Embryonic facial prominence (tissue), 1 donor: ENCODE measurements at regions not wholly inside any gene's neighbourhood (a gene's known extent, or its start where the extent isn't known, plus 50 kb on each side); places are given as distances from the start of the nearest gene placed in this dataset.

Source experiments
- DNase-seq: peaks from one replicate; pipeline ENCODE4 v3.0.0-alpha.2; 2016; ENCODE audit errors: extremely low spot score

GRCh38 chr9:91098203-91098850 is 263.4 kb downstream of the AUH start:
- DNase-seq: no peak

- no peak for DNase-seq
Measured at GRCh38 chr9:91099436-91099835, 262.3 kb downstream of the AUH start.

- DNase-seq: no peak
Measured at GRCh38 chr9:91100878-91101450, 260.8 kb downstream of the AUH start.

- no peak for DNase-seq
Measured at GRCh38 chr9:91101611-91102168, 260.0 kb downstream of the AUH start.

- no peak for DNase-seq
Measured at GRCh38 chr9:91102269-91102668, 259.4 kb downstream of the AUH start.

- DNase-seq: no peak
Measured at GRCh38 chr9:91103931-91104330, 257.8 kb downstream of the AUH start.

GRCh38 chr9:91106415-91107081 is 255.2 kb downstream of the AUH start:
- DNase-seq: no peak

GRCh38 chr9:91111226-91111625 is 250.5 kb downstream of the AUH start:
- DNase-seq: no peak

GRCh38 chr9:91111876-91112275 is 249.8 kb downstream of the AUH start:
- no peak for DNase-seq

- no peak for DNase-seq
Measured at GRCh38 chr9:91113016-91113415, 248.7 kb downstream of the AUH start.

- DNase-seq: no peak
Measured at GRCh38 chr9:91114450-91114849, 247.3 kb downstream of the AUH start.

- no peak for DNase-seq
Measured at GRCh38 chr9:91116211-91116610, 245.5 kb downstream of the AUH start.

- DNase-seq: no peak
Measured at GRCh38 chr9:91116711-91117110, 245.0 kb downstream of the AUH start.

GRCh38 chr9:91117474-91117891 is 244.2 kb downstream of the AUH start:
- no peak for DNase-seq

GRCh38 chr9:91117959-91118703 is 243.6 kb downstream of the AUH start:
- DNase-seq: no peak

- no peak for DNase-seq
Measured at GRCh38 chr9:91118704-91119025, 243.1 kb downstream of the AUH start.

GRCh38 chr9:91119142-91119541 is 242.6 kb downstream of the AUH start:
- no peak for DNase-seq

- DNase-seq: no peak
Measured at GRCh38 chr9:91119679-91120078, 242.0 kb downstream of the AUH start.

- DNase-seq: no peak
Measured at GRCh38 chr9:91120200-91120599, 241.5 kb downstream of the AUH start.

GRCh38 chr9:91122755-91123154 is 239.0 kb downstream of the AUH start:
- no peak for DNase-seq

- no peak for DNase-seq
Measured at GRCh38 chr9:91126761-91127445, 234.8 kb downstream of the AUH start.

GRCh38 chr9:91127653-91128052 is 234.1 kb downstream of the AUH start:
- DNase-seq: no peak
